HG03457 (cell line): ENCODE measurements at regions not wholly inside any gene's neighbourhood (a gene's known extent, or its start where the extent isn't known, plus 50 kb on each side); places are given as distances from the start of the nearest gene placed in this dataset.

Source experiments
- ATAC-seq: cut with Tn5 transposase; IDR thresholded peaks from one replicate; pipeline ENCODE4 v1.9.1; 2021; ENCODE audit warnings: moderate number of reproducible peaks; ENCODE audit not compliant: unreplicated experiment

- ATAC-seq: no peak
Measured at GRCh38 chr2:235345745-235346144, 148.1 kb upstream of the AGAP1 start.

- ATAC-seq: no peak
Measured at GRCh38 chr2:235347691-235348090, 146.2 kb upstream of the AGAP1 start.

- no peak for ATAC-seq
Measured at GRCh38 chr2:235348329-235348728, 145.5 kb upstream of the AGAP1 start.

GRCh38 chr2:235350234-235350633, 143.6 kb upstream of the AGAP1 start:
- ATAC-seq: no peak

GRCh38 chr2:235352541-235352940, 141.3 kb upstream of the AGAP1 start:
- ATAC-seq: no peak

- no peak for ATAC-seq
Measured at GRCh38 chr2:235357881-235358280, 136.0 kb upstream of the AGAP1 start.

GRCh38 chr2:235358981-235359471, 134.8 kb upstream of the AGAP1 start:
- ATAC-seq: no peak

- ATAC-seq: no peak
Measured at GRCh38 chr2:235360446-235360845, 133.4 kb upstream of the AGAP1 start.

- ATAC-seq: no peak
Measured at GRCh38 chr2:235365743-235366142, 128.1 kb upstream of the AGAP1 start.

GRCh38 chr2:235366390-235366789, 127.5 kb upstream of the AGAP1 start:
- ATAC-seq: no peak

- ATAC-seq: no peak
Measured at GRCh38 chr2:235366807-235367206, 127.0 kb upstream of the AGAP1 start.

GRCh38 chr2:235371018-235371417, 122.8 kb upstream of the AGAP1 start:
- ATAC-seq: no peak

- ATAC-seq: no peak
Measured at GRCh38 chr2:235373171-235373570, 120.7 kb upstream of the AGAP1 start.

GRCh38 chr2:235377176-235377575, 116.7 kb upstream of the AGAP1 start:
- no peak for ATAC-seq

GRCh38 chr2:235378246-235378645, 115.6 kb upstream of the AGAP1 start:
- no peak for ATAC-seq

- no peak for ATAC-seq
Measured at GRCh38 chr2:235378944-235379343, 114.9 kb upstream of the AGAP1 start.

- ATAC-seq: no peak
Measured at GRCh38 chr2:235381261-235381912, 112.5 kb upstream of the AGAP1 start.

GRCh38 chr2:235382179-235382578, 111.7 kb upstream of the AGAP1 start:
- ATAC-seq: no peak

GRCh38 chr2:235382601-235383000, 111.2 kb upstream of the AGAP1 start:
- ATAC-seq: no peak

GRCh38 chr2:235383272-235383843, 110.5 kb upstream of the AGAP1 start:
- no peak for ATAC-seq

- no peak for ATAC-seq
Measured at GRCh38 chr2:235384624-235385023, 109.2 kb upstream of the AGAP1 start.

GRCh38 chr2:235389626-235390025, 104.2 kb upstream of the AGAP1 start:
- ATAC-seq: no peak
